AG04450 (cell line): ENCODE measurements at regions not wholly inside any gene's neighbourhood (a gene's known extent, or its start where the extent isn't known, plus 50 kb on each side); places are given as distances from the start of the nearest gene placed in this dataset.

Source experiments
- CTCF ChIA-PET: fragments of 300-600, 350-600 bp; formaldehyde crosslinking; extraction: SDS; loops from one replicate; lab custom pipeline; 2022; ENCODE audit warnings: antibody characterized with exemption, inconsistent platforms; lab: Charles Lee
- POLR2A ChIA-PET: fragments of 350-600 bp; formaldehyde crosslinking; extraction: SDS; loops from one replicate; lab custom pipeline; 2021; ENCODE audit warnings: antibody characterized with exemption, inconsistent platforms; lab: Yijun Ruan, JAX
- DNase-seq: peaks from one replicate; pipeline ENCODE4 v3.0.0-alpha.2; 2011; ENCODE audit warnings: low read depth, low spot score
- H3K27ac ChIP-seq: one replicate; pipeline ENCODE4 v1.5.1; 2012; ENCODE audit warnings: low read depth, low read length, control low read depth
- H3K27me3 ChIP-seq: one replicate; pipeline ENCODE4 v1.6.0; 2012; ENCODE audit warnings: low read length; ENCODE audit not compliant: control insufficient read depth, insufficient read depth
- H3K4me3 ChIP-seq: 2 replicates; pipeline ENCODE4 v1.5.1; 2011; ENCODE audit warnings: mild to moderate bottlenecking, low read depth, low read length, control low read depth
- H3K9me3 ChIP-seq: 2 replicates; pipeline ENCODE4 v1.5.1; 2012; ENCODE audit warnings: low read length; ENCODE audit not compliant: control insufficient read depth, insufficient read depth
- CTCF ChIP-seq: IDR thresholded peaks from 2 replicates; pipeline ENCODE4 v1.5.1; 2011; ENCODE audit warnings: low read depth, low read length, control low read depth, inconsistent platforms

- Histone ChIP-seq H3K4me3 (no peak overlapping the region), H3K27me3 (no peaks in the 10 kb centered on the region), H3K27ac (no peak overlapping the region), H3K9me3 (no peaks in the 10 kb centered on the region)
- TF ChIP-seq CTCF = no peak
- ChIA-PET CTCF (no interaction called here), POLR2A (no interaction called here)
- no peak for DNase-seq
These were observed 137.9 kb downstream of the LMO4 start for GRCh38 chr1:87466621-87467020.

GRCh38 chr1:87472716-87473115 is 144.0 kb downstream of the LMO4 start:
- Histone ChIP-seq H3K9me3 (no peaks in the 10 kb centered on the region), H3K27me3 (no peaks in the 10 kb centered on the region), H3K27ac (no peak overlapping the region), H3K4me3 (no peak overlapping the region)
- no peak for DNase-seq
- ChIA-PET POLR2A (no interaction called here), CTCF (interaction anchor here (0.6 kb wide), 1 partner anchor 844 kb away, joined by 3 read pairs; no protein-coding TSS in a partner anchor)
- no peak for TF ChIP-seq CTCF

GRCh38 chr1:87473203-87473661 is 144.6 kb downstream of the LMO4 start:
- Histone ChIP-seq H3K9me3 (no peaks in the 10 kb centered on the region), H3K27ac (no peak overlapping the region), H3K4me3 (no peak overlapping the region), H3K27me3 (no peaks in the 10 kb centered on the region)
- ChIA-PET POLR2A (no interaction called here), CTCF (interaction anchor here (0.6 kb wide), 1 partner anchor 843 kb away, joined by 3 read pairs; no protein-coding TSS in a partner anchor)
- TF ChIP-seq CTCF = no peak
- DNase-seq = no peak

- no peaks in the 10 kb centered on the region for H3K27me3 ChIP-seq
- DNase-seq = no peak
- no peak for TF ChIP-seq CTCF
- POLR2A ChIA-PET = no interaction called here
- H3K4me3 ChIP-seq = no peak overlapping the region
- no peaks in the 10 kb centered on the region for H3K9me3 ChIP-seq
- H3K27ac ChIP-seq = no peak overlapping the region
- CTCF ChIA-PET = no interaction called here
These were observed 145.4 kb downstream of the LMO4 start for GRCh38 chr1:87474098-87474497.

GRCh38 chr1:87478231-87478630 is 149.6 kb downstream of the LMO4 start:
- Histone ChIP-seq H3K4me3 (no peak overlapping the region), H3K27ac (no peak overlapping the region), H3K9me3 (no peaks in the 10 kb centered on the region), H3K27me3 (no peaks in the 10 kb centered on the region)
- TF ChIP-seq CTCF = peak; percentile 34; the same call in 1 of the 2 replicates
- CTCF ChIA-PET = no interaction called here
- POLR2A ChIA-PET = no interaction called here
- no peak for DNase-seq
